Fibroblast of skin of left biceps (primary cell): ENCODE measurements at regions not wholly inside any gene's neighbourhood (a gene's known extent, or its start where the extent isn't known, plus 50 kb on each side); places are given as distances from the start of the nearest gene placed in this dataset.

Experiments
- DNase-seq, 2 experiments: peaks; one replicate each; pipeline ENCODE4 v3.0.0-alpha.2; 2013; ENCODE audit warnings: low read depth in 2 of 2

DNA sequence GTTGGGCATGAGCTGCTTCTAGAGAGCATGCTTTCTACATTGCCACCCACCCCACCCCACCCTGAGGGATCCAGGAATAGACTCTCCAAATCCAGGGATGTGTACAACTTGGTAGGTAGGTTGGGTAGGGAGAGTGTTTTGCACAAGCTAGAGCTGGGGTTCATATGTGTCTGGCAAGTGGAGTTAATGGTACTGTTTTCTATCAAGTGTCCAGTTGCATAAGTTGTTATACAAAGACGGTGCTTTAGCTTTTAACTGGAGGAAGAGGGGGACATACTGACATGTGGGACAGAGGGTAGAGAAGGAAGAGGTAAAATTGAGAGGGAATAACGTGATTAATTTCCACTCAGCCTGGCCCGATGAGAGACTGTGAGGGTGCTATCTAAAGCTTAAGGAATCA lies 51.0 kb upstream of the TNC start:
- DNase-seq = no peak

DNA sequence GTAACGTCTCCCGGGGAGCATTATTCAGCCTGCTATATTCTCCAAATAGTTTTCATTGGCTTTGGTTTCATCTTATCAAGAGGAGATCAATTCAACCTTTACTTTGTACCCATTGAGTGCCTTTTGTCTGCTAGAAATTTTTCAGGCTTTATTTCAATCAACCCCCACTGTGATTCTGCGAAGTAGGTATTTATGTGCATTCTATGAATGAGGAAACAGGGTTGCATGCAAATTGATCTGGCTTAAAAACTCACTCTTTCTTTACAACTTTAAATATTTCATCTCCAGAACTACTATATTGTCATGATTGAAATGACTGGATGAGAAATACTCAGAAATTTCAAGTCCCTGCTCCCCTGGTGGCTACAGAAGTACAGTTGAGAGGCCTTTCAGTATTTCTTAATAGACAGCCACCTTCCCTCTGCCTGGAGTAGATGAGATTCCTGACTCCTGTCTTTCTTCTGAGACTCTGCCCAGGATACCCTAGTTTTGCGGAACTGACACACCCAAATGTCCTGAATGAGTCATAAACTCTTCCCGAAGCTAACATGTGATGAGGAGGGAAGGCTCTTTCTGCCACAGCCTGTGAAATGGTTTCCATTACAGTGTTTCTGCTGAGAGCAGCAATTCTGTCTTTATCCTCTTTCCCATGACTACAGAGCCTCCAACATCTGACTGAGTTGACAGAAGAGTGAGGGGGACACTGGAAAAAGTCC lies 52.6 kb upstream of the TNC start:
- no peak for DNase-seq

DNA sequence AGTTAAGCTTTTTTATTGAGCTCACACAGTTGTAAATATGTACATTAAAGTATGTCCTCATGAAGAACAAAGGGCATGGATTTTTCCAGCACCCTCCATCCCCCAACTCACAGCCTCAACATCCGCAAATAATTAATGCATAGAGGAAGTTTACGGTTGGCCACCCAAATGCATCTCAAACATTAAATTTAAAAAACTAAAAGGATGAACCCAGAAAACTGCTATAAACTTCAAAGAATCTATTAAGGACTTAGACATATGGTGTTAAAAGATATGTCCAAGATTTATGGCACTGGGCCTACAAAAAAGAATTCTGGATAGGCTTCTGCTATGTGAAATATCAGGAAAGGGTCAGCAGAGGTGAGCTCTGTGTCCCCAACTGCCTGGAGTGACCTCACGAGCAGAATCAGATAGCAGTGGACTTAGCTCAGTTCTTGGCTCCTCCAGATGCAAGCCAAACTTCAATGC lies 54.0 kb upstream of the TNC start:
- DNase-seq = no peak

DNA sequence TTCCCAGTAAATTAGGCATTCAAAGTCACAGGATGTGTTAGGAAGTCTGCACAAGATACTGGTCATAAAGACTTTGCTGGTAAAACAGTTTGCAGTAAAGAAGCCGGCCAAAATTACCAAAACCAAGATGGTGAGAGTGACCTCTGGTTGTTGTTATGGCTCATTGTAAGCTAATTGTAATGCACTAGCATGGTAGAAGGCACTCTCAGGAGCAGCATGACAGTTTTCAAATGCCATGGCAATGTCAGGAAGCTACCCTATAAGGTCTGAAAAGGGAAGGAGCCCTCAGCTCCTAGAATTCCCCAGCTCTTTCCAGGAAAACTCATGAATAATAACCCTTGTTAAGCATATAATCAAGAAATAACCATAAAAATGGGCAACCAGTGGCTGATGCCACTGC lies 64.3 kb upstream of the TNC start:
- no peak for DNase-seq

GRCh38 chr9:115183436-115183835 lies 65.5 kb upstream of the TNC start:
- no peak for DNase-seq

- no peak for DNase-seq
Measured at GRCh38 chr9:115189686-115190085, 71.7 kb upstream of the TNC start.

- DNase-seq = no peak
Measured at GRCh38 chr9:115191667-115192066, 73.7 kb upstream of the TNC start.

DNA sequence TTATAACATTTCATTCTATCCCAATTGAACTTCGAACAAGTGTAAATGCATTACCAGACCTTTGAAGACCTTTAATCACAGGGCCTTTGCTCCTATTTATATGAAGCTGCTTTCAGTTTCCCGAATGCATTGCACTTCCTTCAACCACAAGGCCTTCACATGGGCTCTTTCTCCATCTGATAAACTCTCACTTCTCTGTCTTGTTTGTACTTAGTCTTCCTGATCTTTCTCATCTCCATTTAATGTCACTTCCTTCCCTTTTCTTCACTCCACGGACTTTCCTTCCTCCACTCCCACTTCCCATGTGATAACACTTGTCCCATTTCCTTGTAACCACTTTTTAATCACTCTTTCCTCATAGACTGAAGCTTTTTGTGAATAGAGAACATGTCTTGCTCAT lies 74.3 kb upstream of the TNC start:
- no peak for DNase-seq

DNA sequence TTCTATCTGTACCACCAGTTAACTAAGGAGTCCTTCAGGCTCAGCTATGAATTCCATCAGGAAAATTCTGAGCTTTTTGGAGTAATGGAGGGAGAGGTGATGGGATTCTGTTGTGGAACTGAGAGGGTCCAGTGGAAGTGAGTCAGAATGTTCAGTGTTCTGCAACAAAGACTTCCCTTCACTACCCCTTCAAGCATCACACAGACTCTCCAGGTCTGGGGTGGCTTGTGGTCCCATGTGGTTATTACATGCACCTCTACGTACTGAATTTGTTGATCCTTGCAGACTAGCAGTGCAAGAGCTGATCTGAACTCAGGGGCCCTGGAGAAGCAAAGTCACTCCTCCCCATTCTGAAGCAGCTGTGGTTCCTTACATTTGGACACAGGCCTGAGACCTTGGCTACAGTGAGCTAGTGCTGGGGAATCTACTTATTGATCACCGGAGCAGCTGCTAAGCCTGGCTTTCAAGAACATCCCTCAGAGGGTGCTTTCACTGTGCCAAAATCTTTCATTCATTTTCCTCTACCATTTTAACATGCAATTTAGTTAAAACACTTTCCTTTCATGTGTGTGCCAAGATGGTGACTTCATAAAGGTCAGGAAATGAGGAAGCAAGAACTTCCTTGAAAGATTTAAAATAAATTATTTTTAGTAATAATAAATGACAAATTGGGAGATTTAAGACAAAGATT lies 75.0 kb upstream of the TNC start:
- no peak for DNase-seq

GRCh38 chr9:115193777-115194176 lies 75.8 kb upstream of the TNC start:
- no peak for DNase-seq

DNA sequence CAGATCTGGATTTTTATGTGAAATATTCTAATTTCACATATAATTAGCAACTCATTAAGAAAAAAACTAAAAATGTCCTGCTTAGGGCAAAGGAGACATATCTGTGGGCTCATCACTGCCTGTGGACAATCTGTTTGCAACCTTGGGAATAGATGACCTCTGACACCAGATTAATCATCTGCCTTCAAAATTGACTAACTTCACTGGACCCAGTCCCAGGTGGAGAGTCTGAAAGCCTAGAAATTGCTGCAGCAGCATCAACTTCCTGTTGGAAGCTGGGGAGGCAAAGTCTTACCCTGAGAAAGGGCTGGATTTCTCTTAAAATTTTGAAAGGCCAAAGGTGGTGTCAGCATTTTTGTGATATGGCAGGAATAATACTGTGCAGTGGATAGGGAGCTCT lies 76.3 kb upstream of the TNC start:
- no peak for DNase-seq

DNA sequence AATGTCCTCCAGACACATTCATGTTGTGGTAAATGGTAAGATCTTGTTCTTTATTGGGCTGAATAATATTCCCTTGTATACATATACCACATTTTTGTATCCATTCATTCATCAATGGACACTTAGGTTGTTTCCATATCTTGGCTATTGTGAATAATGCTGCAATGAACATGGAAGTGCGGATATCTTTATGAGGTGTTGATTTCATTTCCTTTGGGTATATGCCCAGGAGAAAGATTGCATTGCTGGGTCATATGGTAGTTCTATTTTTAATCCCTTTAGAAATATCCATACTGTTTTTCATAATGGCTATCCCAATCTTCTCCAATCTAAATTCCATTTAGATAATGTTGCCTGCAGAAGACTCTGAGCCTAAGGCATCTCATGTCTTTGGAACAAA lies 78.0 kb upstream of the TNC start:
- peak in 1 of 2 experiments; percentile 56 for DNase-seq

GRCh38 chr9:115196919-115197318 lies 79.0 kb upstream of the TNC start:
- no peak for DNase-seq

GRCh38 chr9:115198001-115198400 lies 80.0 kb upstream of the TNC start:
- DNase-seq = no peak

DNA sequence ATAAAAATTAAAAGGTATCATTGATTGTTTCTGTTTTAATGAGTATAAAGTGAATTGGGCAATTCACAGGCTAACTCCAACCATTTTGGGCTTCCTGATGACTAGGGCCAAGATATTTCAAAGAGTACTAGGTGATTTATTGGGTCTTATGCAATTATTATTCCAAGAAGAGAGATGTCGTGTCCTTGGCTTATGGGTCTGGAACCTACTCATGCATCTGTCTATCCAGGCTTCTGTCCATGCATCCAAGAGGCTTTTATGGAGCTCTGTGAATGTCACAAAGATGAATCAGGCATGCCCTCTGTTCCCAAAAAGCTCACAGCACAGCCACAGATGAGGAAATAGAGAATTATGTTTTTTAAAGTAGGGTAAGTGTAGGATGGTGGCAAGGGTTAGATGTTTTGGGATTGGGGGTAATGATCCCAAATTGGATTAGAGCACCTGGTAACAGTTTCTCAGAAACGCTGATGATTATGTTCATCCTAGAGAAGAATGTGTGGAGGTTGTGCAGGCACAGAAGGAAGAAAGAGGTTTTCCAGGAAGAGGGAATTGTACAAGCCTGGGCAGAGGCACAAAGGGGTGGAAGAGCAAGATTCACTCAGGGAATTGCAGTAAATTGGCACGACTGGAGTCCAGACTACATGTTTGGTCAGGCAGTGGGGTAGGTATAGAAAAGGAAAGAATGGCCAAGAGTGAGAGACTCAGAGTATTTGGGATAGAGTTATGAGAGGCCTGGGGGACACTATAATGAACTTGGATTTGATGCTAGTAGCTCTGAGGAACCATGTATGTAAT lies 83.0 kb upstream of the TNC start:
- peak; percentile 46 to 54 for DNase-seq

DNA sequence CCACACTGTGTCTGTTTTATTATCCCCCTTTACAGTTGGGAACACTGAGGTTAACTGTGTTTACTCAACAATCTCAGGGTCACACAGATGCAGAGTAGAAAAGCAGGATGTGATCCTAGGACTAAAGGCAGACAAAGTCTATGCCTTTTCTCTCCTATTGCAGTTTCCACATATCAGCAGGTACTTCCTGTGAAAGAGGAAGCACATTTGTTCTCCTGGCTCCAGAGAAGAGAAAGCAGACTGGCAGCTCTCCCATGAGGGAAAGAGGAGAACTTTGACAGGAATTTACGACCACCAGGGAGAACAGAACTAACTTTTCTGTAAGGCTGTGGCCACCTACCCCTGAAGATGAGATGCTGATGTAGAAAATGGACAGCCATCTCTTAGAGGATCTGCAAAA lies 84.2 kb upstream of the TNC start:
- no peak for DNase-seq

DNA sequence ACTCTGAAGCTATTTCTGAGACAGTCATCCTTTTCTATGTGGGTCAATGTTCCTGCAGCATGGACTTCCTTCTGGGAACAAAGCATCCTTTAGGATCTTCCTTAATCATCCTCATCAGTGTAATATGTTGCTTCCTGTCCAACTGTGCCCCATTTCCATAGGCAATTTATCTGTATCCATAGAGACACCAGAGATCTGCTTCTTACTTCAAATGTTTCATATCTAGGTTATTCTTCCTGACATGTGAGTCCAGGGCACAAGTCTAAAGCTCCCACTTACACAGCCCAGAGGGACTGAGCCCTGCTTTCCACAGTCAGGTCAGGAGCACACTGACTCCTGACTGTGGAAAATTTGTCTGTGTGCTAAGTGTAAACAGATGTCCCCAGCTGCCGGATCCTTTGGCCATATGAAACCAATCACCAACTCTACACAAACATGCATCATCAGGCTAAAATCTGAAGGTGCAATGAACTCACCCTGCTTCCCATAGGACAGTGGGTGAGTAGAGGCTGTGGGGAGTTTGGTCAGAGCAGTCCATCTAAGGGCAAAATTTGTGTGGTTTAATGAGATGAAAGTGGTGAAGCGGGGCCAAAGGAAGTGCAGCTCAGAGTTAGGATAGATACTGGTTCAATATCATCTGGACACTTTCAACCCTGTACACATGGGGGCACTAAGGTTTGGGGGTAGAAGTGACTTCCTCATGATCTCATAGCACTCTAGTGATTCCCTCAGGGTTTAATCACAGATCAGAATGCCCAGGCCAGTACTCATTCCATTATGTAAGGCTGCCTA lies 85.2 kb upstream of the TNC start:
- peak; percentile 93 to 94 for DNase-seq

- DNase-seq = peak; percentile 86 to 91
Measured at GRCh38 chr9:115204904-115205453, 87.0 kb upstream of the TNC start.

DNA sequence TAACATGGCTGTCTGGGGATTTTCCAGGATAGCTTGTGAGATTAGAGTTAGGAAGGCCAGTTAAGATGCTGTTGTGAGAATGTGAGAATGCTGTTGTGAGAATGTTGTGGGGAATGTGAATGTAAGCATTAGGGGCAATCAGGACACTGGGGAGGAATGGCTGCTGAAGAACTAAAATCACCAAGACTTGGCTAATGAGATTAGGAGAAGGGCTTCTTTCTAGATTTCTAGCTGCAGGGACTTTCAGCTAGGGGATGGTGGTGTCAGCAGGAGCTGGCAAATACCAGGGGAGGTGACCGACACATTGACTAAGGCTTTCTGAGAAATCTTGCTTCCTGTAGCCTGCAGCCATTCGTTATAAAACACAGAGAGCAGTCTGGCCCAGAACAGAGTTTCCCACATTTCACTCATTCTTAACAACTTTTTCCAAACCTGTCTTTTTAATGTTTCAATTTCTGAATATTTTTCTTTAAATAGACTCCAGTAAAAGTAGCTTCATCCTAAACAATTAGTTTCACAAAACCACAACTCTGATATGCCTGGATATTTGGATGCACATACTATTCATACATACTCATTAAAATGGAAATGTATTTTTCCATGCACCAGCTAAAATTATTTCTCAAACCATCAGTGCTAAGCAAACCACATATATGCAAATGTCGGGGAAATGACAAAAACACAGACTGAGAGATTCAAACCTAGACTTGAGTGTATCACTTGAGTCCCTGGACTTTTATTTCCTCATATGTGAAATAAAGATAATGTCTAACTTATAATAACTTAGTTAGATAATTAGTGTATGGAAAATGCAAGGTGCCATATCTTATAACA lies 89.3 kb upstream of the TNC start:
- no peak for DNase-seq

DNA sequence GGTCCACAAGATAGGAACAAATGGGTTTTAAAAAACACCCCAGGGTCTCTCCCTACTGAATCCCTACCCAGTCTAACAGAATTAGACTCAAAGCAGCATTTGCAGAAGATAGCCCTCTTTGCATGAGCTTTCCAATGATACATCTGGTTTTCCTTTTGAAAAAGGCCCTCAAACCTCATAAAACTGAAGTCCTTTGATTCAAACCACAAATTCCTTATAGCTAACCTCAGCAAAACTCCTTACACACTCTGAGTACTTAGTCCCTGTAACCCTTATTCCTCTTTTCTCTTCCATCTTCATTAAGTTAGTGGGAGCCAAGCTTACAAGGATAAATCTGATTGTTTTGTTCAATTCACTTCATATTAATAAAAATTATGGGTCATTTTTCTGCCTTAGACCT lies 90.5 kb upstream of the TNC start:
- peak; percentile 75 to 80 for DNase-seq
